ENCODE measurements at regions not wholly inside any gene's neighbourhood (a gene's known extent, or its start where the extent isn't known, plus 50 kb on each side); places are given as distances from the start of the nearest gene placed in this dataset.

DNA sequence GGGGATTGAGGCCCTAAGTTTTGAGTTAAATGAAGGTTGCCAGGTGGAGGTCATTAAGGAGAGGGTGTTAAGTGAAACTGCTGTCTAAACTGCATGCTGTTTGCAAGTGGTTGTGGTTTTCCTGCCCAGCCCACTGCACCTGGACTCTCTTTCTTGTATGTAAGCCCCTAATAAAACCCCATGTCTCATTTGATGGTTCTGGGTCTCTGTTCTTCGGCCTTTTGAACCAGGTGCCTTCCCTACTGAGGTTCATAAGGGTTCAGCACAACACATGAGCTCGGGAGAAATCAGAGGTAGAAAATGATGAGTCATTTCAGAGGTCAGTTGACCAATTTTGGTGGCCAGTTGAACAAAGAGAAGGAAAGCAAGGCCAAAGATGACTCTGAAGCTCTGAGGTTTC, 382.5 kb downstream of the RPS29 start:
- ATAC-seq = no peak
- TF ChIP-seq GLIS3 (CRISPR knock-in tag; IDR thresholded peaks at IDR 0.05) (no peak), ZNF70 (CRISPR knock-in tag; IDR thresholded peaks at IDR 0.05) (no peak), ZNF8 (CRISPR knock-in tag; IDR thresholded peaks at IDR 0.05) (no peak), ZFP3 (CRISPR knock-in tag; IDR thresholded peaks at IDR 0.05) (no peak), BACH2 (CRISPR knock-in tag; IDR thresholded peaks at IDR 0.05; ENCODE audit: borderline replicate concordance) (no peak)

DNA sequence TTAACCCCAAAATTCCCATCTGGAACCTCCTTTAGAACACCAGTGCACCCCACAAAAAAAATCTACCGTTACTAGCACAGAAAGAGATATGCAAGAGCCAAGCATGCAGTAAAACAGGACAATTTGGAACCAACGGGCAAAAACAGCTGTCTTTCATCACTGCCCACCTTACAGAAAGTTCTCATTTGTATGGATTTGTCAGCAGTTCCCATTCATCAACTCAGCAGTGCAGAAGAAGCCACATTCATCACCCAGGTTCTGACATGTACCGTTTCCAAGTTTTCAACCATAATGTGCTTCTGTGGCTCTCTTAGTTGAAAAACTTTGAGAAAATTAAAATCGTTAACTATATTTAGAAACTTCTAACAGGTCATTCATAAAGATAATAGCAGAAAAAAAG, 387.0 kb downstream of the RPS29 start:
- no peak for ATAC-seq
- TF ChIP-seq, protein P1, sequence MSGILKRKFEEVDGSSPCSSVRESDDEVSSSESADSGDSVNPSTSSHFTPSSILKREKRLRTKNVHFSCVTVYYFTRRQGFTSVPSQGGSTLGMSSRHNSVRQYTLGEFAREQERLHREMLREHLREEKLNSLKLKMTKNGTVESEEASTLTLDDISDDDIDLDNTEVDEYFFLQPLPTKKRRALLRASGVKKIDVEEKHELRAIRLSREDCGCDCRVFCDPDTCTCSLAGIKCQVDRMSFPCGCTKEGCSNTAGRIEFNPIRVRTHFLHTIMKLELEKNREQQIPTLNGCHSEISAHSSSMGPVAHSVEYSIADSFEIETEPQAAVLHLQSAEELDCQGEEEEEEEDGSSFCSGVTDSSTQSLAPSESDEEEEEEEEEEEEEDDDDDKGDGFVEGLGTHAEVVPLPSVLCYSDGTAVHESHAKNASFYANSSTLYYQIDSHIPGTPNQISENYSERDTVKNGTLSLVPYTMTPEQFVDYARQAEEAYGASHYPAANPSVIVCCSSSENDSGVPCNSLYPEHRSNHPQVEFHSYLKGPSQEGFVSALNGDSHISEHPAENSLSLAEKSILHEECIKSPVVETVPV (CRISPR knock-in tag; IDR thresholded peaks at IDR 0.05) = no peak
- TF ChIP-seq ZFP30 (CRISPR knock-in tag; IDR thresholded peaks at IDR 0.05) = no peak
- TF ChIP-seq, protein P2, sequence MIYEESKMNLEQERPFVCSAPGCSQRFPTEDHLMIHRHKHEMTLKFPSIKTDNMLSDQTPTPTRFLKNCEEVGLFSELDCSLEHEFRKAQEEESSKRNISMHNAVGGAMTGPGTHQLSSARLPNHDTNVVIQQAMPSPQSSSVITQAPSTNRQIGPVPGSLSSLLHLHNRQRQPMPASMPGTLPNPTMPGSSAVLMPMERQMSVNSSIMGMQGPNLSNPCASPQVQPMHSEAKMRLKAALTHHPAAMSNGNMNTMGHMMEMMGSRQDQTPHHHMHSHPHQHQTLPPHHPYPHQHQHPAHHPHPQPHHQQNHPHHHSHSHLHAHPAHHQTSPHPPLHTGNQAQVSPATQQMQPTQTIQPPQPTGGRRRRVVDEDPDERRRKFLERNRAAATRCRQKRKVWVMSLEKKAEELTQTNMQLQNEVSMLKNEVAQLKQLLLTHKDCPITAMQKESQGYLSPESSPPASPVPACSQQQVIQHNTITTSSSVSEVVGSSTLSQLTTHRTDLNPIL (CRISPR knock-in tag; IDR thresholded peaks at IDR 0.05; ENCODE audit: low read depth) = no peak
- TF ChIP-seq, protein P3, sequence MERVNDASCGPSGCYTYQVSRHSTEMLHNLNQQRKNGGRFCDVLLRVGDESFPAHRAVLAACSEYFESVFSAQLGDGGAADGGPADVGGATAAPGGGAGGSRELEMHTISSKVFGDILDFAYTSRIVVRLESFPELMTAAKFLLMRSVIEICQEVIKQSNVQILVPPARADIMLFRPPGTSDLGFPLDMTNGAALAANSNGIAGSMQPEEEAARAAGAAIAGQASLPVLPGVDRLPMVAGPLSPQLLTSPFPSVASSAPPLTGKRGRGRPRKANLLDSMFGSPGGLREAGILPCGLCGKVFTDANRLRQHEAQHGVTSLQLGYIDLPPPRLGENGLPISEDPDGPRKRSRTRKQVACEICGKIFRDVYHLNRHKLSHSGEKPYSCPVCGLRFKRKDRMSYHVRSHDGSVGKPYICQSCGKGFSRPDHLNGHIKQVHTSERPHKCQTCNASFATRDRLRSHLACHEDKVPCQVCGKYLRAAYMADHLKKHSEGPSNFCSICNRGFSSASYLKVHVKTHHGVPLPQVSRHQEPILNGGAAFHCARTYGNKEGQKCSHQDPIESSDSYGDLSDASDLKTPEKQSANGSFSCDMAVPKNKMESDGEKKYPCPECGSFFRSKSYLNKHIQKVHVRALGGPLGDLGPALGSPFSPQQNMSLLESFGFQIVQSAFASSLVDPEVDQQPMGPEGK (CRISPR knock-in tag; IDR thresholded peaks at IDR 0.05; ENCODE audit: borderline replicate concordance) = no peak
- no peak for TF ChIP-seq TOX (CRISPR knock-in tag; IDR thresholded peaks at IDR 0.05; ENCODE audit: borderline replicate concordance)
- TF ChIP-seq ESRRG (CRISPR knock-in tag; IDR thresholded peaks at IDR 0.05) = no peak
- no peak for TF ChIP-seq ISL1 (CRISPR knock-in tag; IDR thresholded peaks at IDR 0.05)

DNA sequence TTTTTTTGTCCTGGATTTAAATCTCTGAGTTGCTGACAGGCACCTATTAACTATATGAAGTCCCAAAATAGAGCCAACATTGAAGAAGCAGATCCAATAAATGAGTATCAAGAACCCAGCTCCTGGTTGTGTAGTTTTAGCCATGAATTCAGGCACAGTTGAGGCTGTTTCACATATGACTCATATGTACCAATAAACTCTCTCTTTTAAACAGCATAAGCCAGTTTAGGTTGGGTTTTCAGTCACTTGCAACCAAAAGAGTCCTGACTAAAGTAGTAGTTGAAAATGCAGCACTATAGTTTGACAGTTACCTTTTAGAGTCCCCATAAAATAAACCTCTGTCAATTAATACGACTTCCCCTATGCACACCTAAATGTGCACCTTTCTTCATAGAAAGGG, 389.9 kb downstream of the RPS29 start:
- TF ChIP-seq, protein P3 (CRISPR knock-in tag; IDR thresholded peaks at IDR 0.05; ENCODE audit: borderline replicate concordance) = no peak
- TF ChIP-seq TCF4 (CRISPR knock-in tag; IDR thresholded peaks at IDR 0.05; ENCODE audit: borderline replicate concordance) (no peak), ISL1 (CRISPR knock-in tag; IDR thresholded peaks at IDR 0.05) (no peak), ESRRG (CRISPR knock-in tag; IDR thresholded peaks at IDR 0.05) (no peak), SNAI2 (CRISPR knock-in tag; IDR thresholded peaks at IDR 0.05) (no peak), TOX (CRISPR knock-in tag; IDR thresholded peaks at IDR 0.05; ENCODE audit: borderline replicate concordance) (no peak), ARNTL (CRISPR knock-in tag; IDR thresholded peaks at IDR 0.05; ENCODE audit: borderline replicate concordance, low read depth) (no peak)
- TF ChIP-seq, protein P1 (CRISPR knock-in tag; IDR thresholded peaks at IDR 0.05) = no peak
- TF ChIP-seq, protein P2 (CRISPR knock-in tag; IDR thresholded peaks at IDR 0.05; ENCODE audit: low read depth) = no peak
- ATAC-seq = no peak

DNA sequence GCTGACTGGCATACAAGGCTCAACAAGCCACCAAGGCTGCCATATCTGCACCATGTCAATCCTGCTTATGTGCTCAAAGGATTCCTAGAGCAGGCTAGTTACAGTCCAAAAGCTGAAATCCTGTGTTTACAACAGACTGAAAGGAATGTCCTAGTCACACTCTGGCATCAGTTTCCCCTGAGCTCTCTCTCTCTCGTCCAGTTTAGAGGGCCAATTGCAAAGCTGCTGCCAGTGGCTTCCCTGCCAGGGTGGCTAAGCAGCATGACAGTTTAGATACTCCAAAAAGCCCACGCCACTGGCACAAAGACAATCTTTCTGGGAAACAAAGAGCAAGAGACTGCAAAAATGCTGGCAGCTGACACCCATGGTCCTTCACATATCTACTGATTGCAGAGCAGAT, 392.1 kb downstream of the RPS29 start:
- no peak for TF ChIP-seq PPARA (CRISPR knock-in tag; IDR thresholded peaks at IDR 0.05; ENCODE audit: borderline replicate concordance)
- TF ChIP-seq, protein P3 (CRISPR knock-in tag; IDR thresholded peaks at IDR 0.05; ENCODE audit: borderline replicate concordance) = no peak
- TF ChIP-seq GLIS3 (CRISPR knock-in tag; IDR thresholded peaks at IDR 0.05) = no peak
- no peak for TF ChIP-seq ZNF8 (CRISPR knock-in tag; IDR thresholded peaks at IDR 0.05)
- no peak for TF ChIP-seq BACH2 (CRISPR knock-in tag; IDR thresholded peaks at IDR 0.05; ENCODE audit: borderline replicate concordance)
- TF ChIP-seq, protein P2 (CRISPR knock-in tag; IDR thresholded peaks at IDR 0.05; ENCODE audit: low read depth) = no peak
- TF ChIP-seq CSDC2 (CRISPR knock-in tag; IDR thresholded peaks at IDR 0.05) = no peak
- ATAC-seq = no peak

Data from SK-N-SH treated with all-trans-retinoic acid at 6 μM for 48 hours (cell line).